GM21367 (cell line): ENCODE measurements at regions not wholly inside any gene's neighbourhood (a gene's known extent, or its start where the extent isn't known, plus 50 kb on each side); places are given as distances from the start of the nearest gene placed in this dataset.

ENCODE experiments used
- ATAC-seq: cut with Tn5 transposase; IDR thresholded peaks from one replicate; pipeline ENCODE4 v1.9.1; 2021; ENCODE audit not compliant: unreplicated experiment

- no peak for ATAC-seq
Measured at GRCh38 chr10:78688901-78689583, 379.7 kb upstream of the ZMIZ1 start.

DNA sequence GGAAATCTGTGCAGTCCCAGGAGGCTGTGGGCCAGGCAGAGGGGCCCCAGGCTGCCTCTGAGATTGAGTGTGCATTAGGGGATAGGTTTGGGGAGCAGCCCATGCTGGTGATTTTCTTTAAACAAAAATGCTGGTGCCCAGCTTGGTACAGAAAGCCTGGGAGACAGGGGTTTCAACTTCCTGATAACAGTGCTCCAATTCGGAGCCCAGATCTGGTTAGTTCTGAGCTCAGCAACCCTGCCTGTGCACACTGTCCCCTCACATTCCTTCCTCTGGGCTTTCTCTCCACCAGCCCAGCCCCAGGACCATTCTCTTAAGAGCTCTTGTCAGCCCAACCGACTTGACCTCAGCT lies 379.2 kb upstream of the ZMIZ1 start:
- no peak for ATAC-seq

DNA sequence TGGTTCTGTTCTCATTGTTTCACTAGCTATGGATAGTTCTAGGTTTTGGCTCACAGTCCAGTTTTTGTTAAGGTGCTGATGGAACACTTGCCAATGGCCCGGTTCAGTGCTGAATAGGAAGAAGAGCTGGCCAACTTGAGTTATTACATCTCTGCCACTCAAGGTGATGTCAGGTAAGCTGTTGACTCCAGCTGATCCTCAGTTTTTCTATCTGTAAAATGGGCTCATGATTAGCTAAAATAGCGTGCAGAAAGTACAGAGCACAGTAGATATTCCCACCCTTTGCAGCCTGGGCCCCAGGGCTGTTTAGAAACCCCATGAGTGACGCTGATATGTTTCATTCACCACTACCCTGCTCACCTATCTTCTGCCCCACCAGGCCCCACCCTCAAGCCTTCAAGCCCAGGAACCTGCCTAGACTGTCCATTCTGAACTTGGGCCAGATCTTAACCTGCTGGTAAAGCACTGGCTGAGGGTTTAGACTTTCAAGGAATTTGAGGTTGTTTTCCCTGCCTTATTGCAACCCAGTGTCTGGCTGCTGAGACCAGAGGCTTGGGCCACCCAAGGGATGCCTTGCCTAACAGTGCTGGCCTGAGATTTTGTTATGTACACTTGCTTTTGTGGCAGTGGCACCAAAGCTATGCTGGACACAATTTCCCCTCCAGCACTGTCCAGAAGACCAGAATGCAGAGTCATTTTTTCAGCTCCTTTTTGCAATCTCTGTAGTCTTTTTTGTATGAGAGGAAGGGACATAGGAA lies 378.2 kb upstream of the ZMIZ1 start:
- no peak for ATAC-seq

DNA sequence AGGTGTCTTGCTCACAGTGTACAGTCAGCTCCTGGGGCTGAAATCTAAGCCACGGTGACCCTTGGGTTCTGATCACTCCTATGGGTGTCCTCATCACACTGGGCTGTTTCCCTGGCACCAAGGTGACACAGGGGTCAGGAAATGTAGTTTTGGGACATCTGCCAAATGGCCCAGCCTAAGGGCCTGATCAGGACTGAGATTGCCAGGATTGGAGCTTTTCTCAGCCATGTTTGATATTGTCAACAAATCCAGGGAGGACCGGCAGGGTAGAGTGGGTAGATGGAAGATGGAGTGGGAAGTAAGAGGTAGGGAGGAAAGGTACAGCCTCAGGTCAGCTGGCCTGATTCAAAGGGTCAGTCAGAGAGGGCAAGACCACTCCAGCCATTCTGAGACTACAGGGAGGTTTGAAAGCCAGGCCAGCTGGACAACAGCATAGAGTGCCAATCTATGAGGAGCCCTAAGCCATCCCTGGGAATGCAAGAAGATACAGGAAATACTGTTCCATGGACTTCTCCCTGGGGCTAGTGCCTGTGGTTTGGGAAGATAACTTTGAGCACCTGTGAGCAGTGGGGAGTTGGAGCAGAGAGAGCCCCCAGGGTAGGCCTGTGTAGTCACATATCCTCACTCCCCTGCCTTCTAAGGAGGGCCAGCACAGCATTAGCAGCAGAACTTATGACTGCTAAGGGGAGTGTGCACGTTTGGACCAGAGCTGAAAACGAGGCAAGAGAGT lies 377.3 kb upstream of the ZMIZ1 start:
- no peak for ATAC-seq

- no peak for ATAC-seq
Measured at GRCh38 chr10:78692071-78692470, 376.7 kb upstream of the ZMIZ1 start.

GRCh38 chr10:78695846-78696245 lies 372.9 kb upstream of the ZMIZ1 start:
- ATAC-seq: no peak

- no peak for ATAC-seq
Measured at GRCh38 chr10:78696791-78697395, 371.9 kb upstream of the ZMIZ1 start.

DNA sequence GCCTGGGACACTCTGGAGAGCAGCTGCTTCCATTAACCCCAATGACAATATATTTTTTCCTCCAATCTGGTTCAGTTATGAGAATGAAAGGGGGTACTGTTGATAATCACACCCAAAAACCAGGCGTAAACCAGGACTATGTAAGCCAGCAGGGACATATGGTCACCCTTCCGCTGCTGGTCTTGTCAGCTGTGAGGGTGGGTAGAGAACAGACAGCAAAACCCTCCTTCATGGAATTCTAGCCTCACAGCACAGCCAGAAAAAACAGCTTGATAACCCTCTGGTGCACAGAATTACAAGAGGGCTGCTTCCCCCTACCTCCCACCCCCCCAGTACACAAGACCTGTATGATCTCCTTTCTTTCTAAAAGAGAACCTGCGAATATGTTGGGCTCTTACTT lies 368.8 kb upstream of the ZMIZ1 start:
- ATAC-seq: no peak

- ATAC-seq: no peak
Measured at GRCh38 chr10:78700413-78700812, 368.4 kb upstream of the ZMIZ1 start.

DNA sequence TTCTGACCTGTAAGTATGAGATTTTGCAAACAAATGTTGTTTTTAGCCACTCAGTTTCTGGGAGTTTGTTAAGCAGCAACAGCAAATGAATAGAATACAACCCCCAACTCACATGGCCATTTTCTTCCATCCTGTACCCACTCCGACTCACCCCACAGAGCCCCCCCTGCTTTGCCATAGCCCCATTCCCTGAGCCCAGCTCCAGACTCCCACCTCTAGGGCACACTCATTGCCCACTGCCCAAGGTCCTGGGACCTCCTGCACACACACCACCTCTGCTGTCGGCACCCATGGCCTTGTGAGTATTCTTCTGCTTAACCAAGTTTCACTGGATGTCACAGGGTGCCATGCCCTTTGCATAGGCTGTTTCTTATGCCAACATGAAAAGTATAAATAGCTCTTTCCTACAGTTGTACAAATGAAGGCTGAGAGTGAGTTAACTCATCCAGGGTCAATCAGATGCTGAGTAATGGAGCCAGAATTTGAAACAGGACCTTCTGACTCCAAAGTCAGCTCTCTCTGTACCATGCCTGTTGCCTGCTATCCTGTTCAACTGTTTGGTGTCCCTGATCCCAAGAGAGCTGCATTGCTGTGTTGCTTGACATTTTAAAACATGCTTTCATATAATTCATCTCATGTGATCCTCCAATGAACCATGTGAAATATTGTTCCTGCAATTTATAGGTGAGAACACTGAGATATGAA lies 367.8 kb upstream of the ZMIZ1 start:
- ATAC-seq: no peak

- ATAC-seq: no peak
Measured at GRCh38 chr10:78702186-78702585, 366.6 kb upstream of the ZMIZ1 start.

DNA sequence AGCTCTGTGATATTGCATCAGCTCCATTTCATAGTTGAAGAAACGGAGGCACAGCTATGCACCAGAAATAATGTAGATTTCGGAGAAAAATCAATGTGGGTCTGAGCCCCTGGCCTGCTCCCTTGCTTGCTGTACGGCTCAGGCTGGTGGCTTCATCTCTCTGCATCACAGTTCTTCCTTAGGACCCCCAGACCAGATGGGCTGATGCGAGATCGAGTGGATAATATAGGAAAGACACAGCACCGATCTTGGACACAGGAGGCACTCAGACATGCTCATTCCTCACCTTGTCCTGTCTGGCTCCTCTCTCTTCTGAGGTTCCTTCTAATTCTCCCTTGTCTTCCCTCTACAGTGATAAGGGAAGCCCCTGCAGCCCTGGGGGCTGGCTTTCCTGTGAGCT lies 365.9 kb upstream of the ZMIZ1 start:
- no peak for ATAC-seq

DNA sequence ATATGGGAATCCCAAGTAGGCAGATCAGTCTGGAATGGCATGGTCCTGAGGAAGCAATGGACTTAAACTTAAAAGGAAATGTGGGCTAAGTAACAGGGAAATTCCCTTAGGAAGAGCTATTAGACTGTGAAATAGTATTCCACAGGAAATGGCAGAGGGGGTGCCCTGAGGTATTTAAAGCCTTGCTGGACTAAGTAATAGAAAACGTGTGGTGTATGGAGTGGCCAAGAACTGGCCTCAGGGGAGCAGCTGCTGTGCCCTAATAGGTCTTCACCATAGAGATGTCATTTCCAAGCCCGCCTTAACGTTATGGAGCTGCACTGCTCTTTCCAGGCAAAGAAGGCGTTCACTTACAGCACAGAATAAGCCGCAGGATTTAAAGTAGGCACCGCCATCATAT lies 365.2 kb upstream of the ZMIZ1 start:
- no peak for ATAC-seq

GRCh38 chr10:78706256-78706655 lies 362.5 kb upstream of the ZMIZ1 start:
- ATAC-seq: no peak

GRCh38 chr10:78706726-78707540 lies 361.8 kb upstream of the ZMIZ1 start:
- no peak for ATAC-seq

DNA sequence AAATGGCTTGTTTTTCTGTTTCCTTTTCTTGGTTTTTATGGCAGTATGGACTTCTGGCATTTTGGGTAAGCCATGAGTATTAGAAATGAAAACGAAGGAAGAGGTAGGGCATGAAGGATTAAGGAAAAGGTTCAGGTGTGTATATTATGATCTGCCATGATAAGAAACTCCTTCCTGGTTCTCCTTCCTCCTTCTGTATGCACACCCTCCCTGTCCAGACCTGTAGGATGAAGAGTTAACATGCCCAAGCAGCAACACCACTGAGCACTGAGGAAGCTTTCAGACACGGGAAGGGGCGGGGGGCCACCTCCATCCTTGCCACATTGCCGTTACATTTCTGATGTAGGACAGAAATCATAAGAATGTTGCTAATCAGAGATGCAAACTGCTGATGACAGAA lies 361.0 kb upstream of the ZMIZ1 start:
- no peak for ATAC-seq

DNA sequence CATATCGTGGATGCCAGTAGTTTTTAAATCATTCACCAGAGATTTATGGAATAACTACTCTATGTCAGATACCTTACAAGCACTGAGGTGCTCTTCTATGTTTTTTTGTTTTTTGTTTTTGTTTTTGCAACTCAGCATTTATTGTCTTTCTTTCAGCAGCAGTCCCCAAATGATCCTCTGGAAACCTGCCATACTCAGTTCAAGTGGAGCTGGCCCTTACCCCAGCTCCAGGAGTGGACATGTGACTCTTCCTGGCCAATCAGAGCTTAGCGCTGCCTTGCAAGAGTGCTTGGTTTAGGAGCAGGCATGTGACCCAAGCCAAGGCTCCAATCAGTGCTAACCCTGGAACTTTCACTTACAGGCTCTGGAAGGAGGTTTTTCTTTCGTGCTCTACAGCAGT lies 356.6 kb upstream of the ZMIZ1 start:
- no peak for ATAC-seq

DNA sequence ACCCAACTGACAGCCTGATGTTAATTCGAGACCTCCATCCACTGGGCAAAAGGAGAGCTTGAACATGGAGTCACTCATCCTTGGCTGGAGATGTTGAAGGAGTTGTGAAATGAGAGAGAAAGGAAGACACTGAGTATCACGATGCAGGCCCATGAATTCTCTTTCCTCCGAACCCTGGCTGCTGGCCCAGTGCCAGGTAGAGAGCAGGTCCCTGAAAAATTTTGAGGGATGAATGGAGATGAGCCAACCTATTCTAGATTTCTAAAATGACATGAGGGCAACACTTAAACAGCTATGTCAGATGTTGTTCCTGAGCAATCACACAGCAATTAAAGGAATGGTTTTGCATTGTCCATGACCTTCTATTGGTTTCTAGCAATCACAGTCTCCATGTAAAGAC lies 355.1 kb upstream of the ZMIZ1 start:
- no peak for ATAC-seq

- no peak for ATAC-seq
Measured at GRCh38 chr10:78714225-78714624, 354.5 kb upstream of the ZMIZ1 start.

GRCh38 chr10:78715435-78715834 lies 353.3 kb upstream of the ZMIZ1 start:
- ATAC-seq: no peak
